NOMO-1 (cell line): ENCODE measurements at regions not wholly inside any gene's neighbourhood (a gene's known extent, or its start where the extent isn't known, plus 50 kb on each side); places are given as distances from the start of the nearest gene placed in this dataset.

ENCODE experiments used
- DNase-seq, 2 experiments: peaks; one replicate each; lab custom pipeline; 2025; ENCODE audit not compliant: unreplicated experiment in 2 of 2; lab: John Stamatoyannopoulos, UW

GRCh38 chr5:129322968-129323367, 137.1 kb upstream of the ADAMTS19 start:
- DNase-seq: no peak

- no peak for DNase-seq
These were observed 118.8 kb upstream of the ADAMTS19 start for GRCh38 chr5:129341306-129341705.

GRCh38 chr5:129342796-129343195, 117.3 kb upstream of the ADAMTS19 start:
- DNase-seq: no peak

GRCh38 chr5:129345213-129345924, 114.7 kb upstream of the ADAMTS19 start:
- DNase-seq: no peak

GRCh38 chr5:129356846-129357245, 103.3 kb upstream of the ADAMTS19 start:
- DNase-seq: no peak

- DNase-seq: no peak
These were observed 102.0 kb upstream of the ADAMTS19 start for GRCh38 chr5:129358069-129358468.

GRCh38 chr5:129359450-129359849, 100.6 kb upstream of the ADAMTS19 start:
- no peak for DNase-seq

- DNase-seq: no peak
These were observed 98.6 kb upstream of the ADAMTS19 start for GRCh38 chr5:129361441-129362025.

- no peak for DNase-seq
These were observed 97.6 kb upstream of the ADAMTS19 start for GRCh38 chr5:129362456-129362855.

GRCh38 chr5:129363991-129364390, 96.1 kb upstream of the ADAMTS19 start:
- no peak for DNase-seq

GRCh38 chr5:129367883-129368282, 92.2 kb upstream of the ADAMTS19 start:
- peak in 1 of 2 experiments; percentile 12 for DNase-seq

- DNase-seq: no peak
These were observed 88.1 kb upstream of the ADAMTS19 start for GRCh38 chr5:129372025-129372424.

GRCh38 chr5:129377504-129377903, 82.6 kb upstream of the ADAMTS19 start:
- DNase-seq: no peak

GRCh38 chr5:129378961-129379360, 81.1 kb upstream of the ADAMTS19 start:
- no peak for DNase-seq

- no peak for DNase-seq
These were observed 80.7 kb upstream of the ADAMTS19 start for GRCh38 chr5:129379406-129379805.

GRCh38 chr5:129382921-129383672, 77.0 kb upstream of the ADAMTS19 start:
- no peak for DNase-seq

GRCh38 chr5:129384193-129384592, 75.9 kb upstream of the ADAMTS19 start:
- no peak for DNase-seq

GRCh38 chr5:129384736-129385135, 75.4 kb upstream of the ADAMTS19 start:
- no peak for DNase-seq

- DNase-seq: no peak
These were observed 72.2 kb upstream of the ADAMTS19 start for GRCh38 chr5:129387944-129388343.

GRCh38 chr5:129392681-129393080, 67.4 kb upstream of the ADAMTS19 start:
- DNase-seq: no peak

- no peak for DNase-seq
These were observed 64.9 kb upstream of the ADAMTS19 start for GRCh38 chr5:129395247-129395646.
